ENCODE measurements at regions not wholly inside any gene's neighbourhood (a gene's known extent, or its start where the extent isn't known, plus 50 kb on each side); places are given as distances from the start of the nearest gene placed in this dataset.

DNA sequence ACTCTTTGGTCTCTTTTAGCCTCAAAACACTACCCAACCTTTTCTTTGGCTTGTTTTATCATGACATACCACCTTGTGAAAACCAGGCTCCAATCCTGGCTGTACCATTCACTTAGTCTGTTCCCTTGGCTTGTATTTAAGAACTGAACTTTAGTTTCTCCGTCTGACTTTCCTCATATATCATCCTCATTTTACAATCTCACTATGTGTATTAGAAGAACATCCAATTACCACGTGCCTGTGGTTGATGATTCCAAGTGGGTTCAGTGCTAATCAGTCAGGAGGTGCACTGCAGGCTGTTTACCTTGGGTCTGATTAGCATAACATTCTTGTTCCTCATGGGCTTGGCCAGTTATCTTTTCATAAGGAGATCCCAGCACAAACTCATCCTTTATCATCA is 144.8 kb upstream of the KLF14 start:
- H3K27me3 Mint-ChIP-seq = no peaks in the 10 kb centered on the region
- H3K4me3 Mint-ChIP-seq = no peak overlapping the region
- no peaks in the 10 kb centered on the region for H3K9me3 ChIP-seq (ENCODE audit: control insufficient read depth in 1 of 2, insufficient read depth in 1 of 2, low read length in 2 of 2)
- H3K4me3 ChIP-seq (ENCODE audit: low read length) = no peak overlapping the region
- no peak overlapping the region for H3K27ac ChIP-seq (ENCODE audit: low read depth in 1 of 2, low read length in 2 of 2)
- no peaks in the 10 kb centered on the region for H3K4me1 ChIP-seq (ENCODE audit: insufficient read depth, low read length)
- DNase-seq (no peak), ATAC-seq (ENCODE audit: poor library complexity) (no peak)
- H3K36me3 ChIP-seq (ENCODE audit: insufficient read depth, low read length) = peaks cover 87% of the 10 kb centered on the region
- H3K36me3 Mint-ChIP-seq (ENCODE audit: low read depth) = peaks cover 85% of the 10 kb centered on the region
- no peak overlapping the region for H3K27ac Mint-ChIP-seq
- ChIA-PET POLR2A (no interaction called here), CTCF (no interaction called here)
- H3K4me1 Mint-ChIP-seq (ENCODE audit: low read depth) = peaks cover 37% of the 10 kb centered on the region
- no peaks in the 10 kb centered on the region for H3K27me3 ChIP-seq (ENCODE audit: control insufficient read depth in 1 of 2, insufficient read depth in 2 of 2, low read length in 2 of 2)
- TF ChIP-seq, protein P1, sequence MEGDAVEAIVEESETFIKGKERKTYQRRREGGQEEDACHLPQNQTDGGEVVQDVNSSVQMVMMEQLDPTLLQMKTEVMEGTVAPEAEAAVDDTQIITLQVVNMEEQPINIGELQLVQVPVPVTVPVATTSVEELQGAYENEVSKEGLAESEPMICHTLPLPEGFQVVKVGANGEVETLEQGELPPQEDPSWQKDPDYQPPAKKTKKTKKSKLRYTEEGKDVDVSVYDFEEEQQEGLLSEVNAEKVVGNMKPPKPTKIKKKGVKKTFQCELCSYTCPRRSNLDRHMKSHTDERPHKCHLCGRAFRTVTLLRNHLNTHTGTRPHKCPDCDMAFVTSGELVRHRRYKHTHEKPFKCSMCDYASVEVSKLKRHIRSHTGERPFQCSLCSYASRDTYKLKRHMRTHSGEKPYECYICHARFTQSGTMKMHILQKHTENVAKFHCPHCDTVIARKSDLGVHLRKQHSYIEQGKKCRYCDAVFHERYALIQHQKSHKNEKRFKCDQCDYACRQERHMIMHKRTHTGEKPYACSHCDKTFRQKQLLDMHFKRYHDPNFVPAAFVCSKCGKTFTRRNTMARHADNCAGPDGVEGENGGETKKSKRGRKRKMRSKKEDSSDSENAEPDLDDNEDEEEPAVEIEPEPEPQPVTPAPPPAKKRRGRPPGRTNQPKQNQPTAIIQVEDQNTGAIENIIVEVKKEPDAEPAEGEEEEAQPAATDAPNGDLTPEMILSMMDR (IDR thresholded peaks at IDR 0.05) = no peak
- intact Hi-C loops (cut with DNase I, micrococcal nuclease) = loop anchor here (5.0 kb wide), 2 partner anchors 544 to 634 kb away; no protein-coding TSS in a partner anchor
- no peaks in the 10 kb centered on the region for H3K9me3 Mint-ChIP-seq

- Mint-ChIP-seq H3K4me1 (ENCODE audit: low read depth) (peaks cover 37% of the 10 kb centered on the region), H3K27ac (no peak overlapping the region)
Observed at GRCh38 chr7:130879191-130879590, 145.2 kb upstream of the KLF14 start.

GRCh38 chr7:130880668-130881067 is 146.7 kb upstream of the KLF14 start:
- Mint-ChIP-seq H3K27ac (peak overlapping the region; percentile 8), H3K27me3 (no peaks in the 10 kb centered on the region), H3K9me3 (no peaks in the 10 kb centered on the region), H3K36me3 (ENCODE audit: low read depth) (peaks cover 87% of the 10 kb centered on the region), H3K4me3 (no peak overlapping the region), H3K4me1 (ENCODE audit: low read depth) (peaks cover 33% of the 10 kb centered on the region)
- intact Hi-C loops (cut with DNase I, micrococcal nuclease) = no loop called here
- TF ChIP-seq, protein P1 (IDR thresholded peaks at IDR 0.05) = no peak
- H3K9me3 ChIP-seq (ENCODE audit: control insufficient read depth in 1 of 2, insufficient read depth in 1 of 2, low read length in 2 of 2) = no peaks in the 10 kb centered on the region
- POLR2A ChIA-PET = no interaction called here
- ATAC-seq (ENCODE audit: poor library complexity) (no peak), DNase-seq (no peak)
- CTCF ChIA-PET = no interaction called here
- H3K27ac ChIP-seq (ENCODE audit: low read depth in 1 of 2, low read length in 2 of 2) = no peak overlapping the region
- H3K27me3 ChIP-seq (ENCODE audit: control insufficient read depth in 1 of 2, insufficient read depth in 2 of 2, low read length in 2 of 2) = no peaks in the 10 kb centered on the region
- no peaks in the 10 kb centered on the region for H3K4me1 ChIP-seq (ENCODE audit: insufficient read depth, low read length)
- peaks cover 88% of the 10 kb centered on the region for H3K36me3 ChIP-seq (ENCODE audit: insufficient read depth, low read length)
- H3K4me3 ChIP-seq (ENCODE audit: low read length) = no peak overlapping the region

More at GRCh38 chr7:130879191-130879590, 145.2 kb upstream of the KLF14 start:
- Histone ChIP-seq H3K9me3 (ENCODE audit: control insufficient read depth in 1 of 2, insufficient read depth in 1 of 2, low read length in 2 of 2) (no peaks in the 10 kb centered on the region), H3K4me3 (ENCODE audit: low read length) (no peak overlapping the region), H3K27ac (ENCODE audit: low read depth in 1 of 2, low read length in 2 of 2) (no peak overlapping the region), H3K4me1 (ENCODE audit: insufficient read depth, low read length) (no peaks in the 10 kb centered on the region), H3K36me3 (ENCODE audit: insufficient read depth, low read length) (peaks cover 87% of the 10 kb centered on the region), H3K27me3 (ENCODE audit: control insufficient read depth in 1 of 2, insufficient read depth in 2 of 2, low read length in 2 of 2) (no peaks in the 10 kb centered on the region)
- Mint-ChIP-seq H3K36me3 (ENCODE audit: low read depth) (peaks cover 85% of the 10 kb centered on the region), H3K27me3 (no peaks in the 10 kb centered on the region), H3K9me3 (no peaks in the 10 kb centered on the region), H3K4me3 (no peak overlapping the region)
- CTCF ChIA-PET = no interaction called here
- TF ChIP-seq, protein P1 (IDR thresholded peaks at IDR 0.05) = no peak
- DNase-seq (no peak), ATAC-seq (ENCODE audit: poor library complexity) (no peak)
- POLR2A ChIA-PET = no interaction called here
- intact Hi-C loops (cut with DNase I, micrococcal nuclease) = loop anchor here (5.0 kb wide), 2 partner anchors 543 to 633 kb away; no protein-coding TSS in a partner anchor
